Midbrain (tissue), 1 donor: ENCODE measurements at regions not wholly inside any gene's neighbourhood (a gene's known extent, or its start where the extent isn't known, plus 50 kb on each side); places are given as distances from the start of the nearest gene placed in this dataset.

Source experiments
- DNase-seq: peaks from one replicate; lab custom pipeline; 2025; lab: John Stamatoyannopoulos, UW

- no peak for DNase-seq
These were observed 54.0 kb upstream of the UMPS start for GRCh38 chr3:124676236-124676635.

GRCh38 chr3:124679048-124679638, 51.1 kb upstream of the UMPS start:
- no peak for DNase-seq
